ENCODE measurements at regions not wholly inside any gene's neighbourhood (a gene's known extent, or its start where the extent isn't known, plus 50 kb on each side); places are given as distances from the start of the nearest gene placed in this dataset.

- TF ChIP-seq CTCF (IDR thresholded peaks at IDR 0.05) (no peak), POLR2A (IDR thresholded peaks at IDR 0.05) (no peak), POLR2AphosphoS5 (IDR thresholded peaks at IDR 0.05; ENCODE audit: insufficient read depth in 1 of 2, low read depth in 1 of 2) (no peak)
These were observed 109.2 kb downstream of the C6orf118 start for GRCh38 chr6:165200178-165200577.
